Prostate gland (tissue), 2 donors: ENCODE measurements at regions not wholly inside any gene's neighbourhood (a gene's known extent, or its start where the extent isn't known, plus 50 kb on each side); places are given as distances from the start of the nearest gene placed in this dataset.

ENCODE experiments used
- CTCF ChIP-seq, 4 experiments: fragments of 200-600 bp in 2 of 4; fragments of 450-650 bp in 2 of 4; sonication (generic) in 2 of 4; IDR thresholded peaks; 1 replicate in 3 of 4; 2 replicates in 1 of 4; pipeline ENCODE4 v1.5.1; 2016 to 2019; ENCODE audit warnings: antibody characterized with exemption in 4 of 4, mild to moderate bottlenecking in 2 of 4, moderate library complexity in 2 of 4
- POLR2AphosphoS5 ChIP-seq: sonication (generic); formaldehyde crosslinking; IDR thresholded peaks from one replicate; pipeline ENCODE4 v1.6.1; 2017; ENCODE audit warnings: antibody characterized with exemption

- no peak for TF ChIP-seq CTCF (IDR thresholded peaks at IDR 0.05)
- no peak for TF ChIP-seq POLR2AphosphoS5
These were observed 387.3 kb upstream of the ADGRL3 start for GRCh38 chr4:60812811-60813210.
